GM21390 (cell line): ENCODE measurements at regions not wholly inside any gene's neighbourhood (a gene's known extent, or its start where the extent isn't known, plus 50 kb on each side); places are given as distances from the start of the nearest gene placed in this dataset.
"Not testable (repeated sequence)": the region's sequence is repeated elsewhere in the genome, so short reads cannot be mapped to it uniquely, and the experiment has no call there.

Source experiments
- ATAC-seq: cut with Tn5 transposase; IDR thresholded peaks from one replicate; pipeline ENCODE4 v1.9.1; 2021; ENCODE audit not compliant: unreplicated experiment

DNA sequence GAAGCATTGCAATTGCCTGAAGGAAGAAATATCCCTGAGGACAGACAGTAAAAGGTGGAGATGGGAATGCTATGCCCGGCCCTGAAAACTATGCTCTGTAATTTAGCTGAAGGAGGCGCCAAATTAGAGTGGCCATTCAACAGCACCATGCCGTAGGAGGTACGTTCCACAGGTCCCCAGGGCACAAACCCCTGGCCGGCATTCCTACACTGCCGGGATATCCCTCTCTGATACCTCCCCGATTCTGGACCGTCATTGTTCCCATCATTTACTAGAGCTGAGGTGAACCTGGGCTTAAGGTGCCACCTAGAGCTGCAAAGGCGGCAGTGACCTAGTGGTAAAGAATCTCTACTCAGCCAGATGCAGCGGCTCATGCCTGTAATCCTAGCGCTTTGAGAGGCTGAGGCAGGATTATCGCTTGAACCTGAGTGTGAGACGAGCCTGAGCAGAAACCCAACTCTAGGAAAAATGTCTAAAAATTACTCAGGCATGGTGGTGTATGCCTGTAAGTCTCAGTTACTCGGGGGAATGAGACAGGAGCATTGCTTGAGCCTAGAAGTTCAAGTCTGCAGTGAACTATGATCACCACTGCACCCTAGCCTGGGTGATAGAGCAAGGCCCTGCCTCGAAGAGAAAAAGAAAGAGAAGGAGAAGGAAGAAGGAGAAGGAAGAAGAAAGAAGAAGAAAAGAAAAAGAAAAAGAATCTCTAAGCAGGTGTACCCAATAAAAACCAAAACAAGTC lies 53.0 kb upstream of the TNKS2 start:
- no peak for ATAC-seq

DNA sequence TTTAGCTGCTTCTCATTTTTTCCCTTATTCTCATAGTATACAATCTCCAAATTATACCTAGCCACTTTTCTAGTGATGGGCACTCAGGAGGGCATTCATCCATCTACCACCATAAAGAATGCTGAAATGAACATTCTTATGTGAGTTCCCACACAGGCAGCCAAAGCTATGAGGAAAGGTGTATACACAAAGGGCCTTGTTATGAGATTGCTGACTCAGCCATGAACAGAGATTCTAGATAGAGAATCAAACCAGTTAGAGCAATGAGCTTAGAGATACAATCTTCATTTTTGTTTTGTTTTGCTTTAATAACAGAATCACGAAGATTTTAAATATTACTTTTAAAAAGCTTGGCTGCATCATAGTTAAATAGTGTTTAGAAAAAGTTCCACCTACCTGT lies 54.8 kb upstream of the TNKS2 start:
- ATAC-seq: no peak

- no peak for ATAC-seq
Measured at GRCh38 chr10:91742229-91742628, 56.0 kb upstream of the TNKS2 start.

DNA sequence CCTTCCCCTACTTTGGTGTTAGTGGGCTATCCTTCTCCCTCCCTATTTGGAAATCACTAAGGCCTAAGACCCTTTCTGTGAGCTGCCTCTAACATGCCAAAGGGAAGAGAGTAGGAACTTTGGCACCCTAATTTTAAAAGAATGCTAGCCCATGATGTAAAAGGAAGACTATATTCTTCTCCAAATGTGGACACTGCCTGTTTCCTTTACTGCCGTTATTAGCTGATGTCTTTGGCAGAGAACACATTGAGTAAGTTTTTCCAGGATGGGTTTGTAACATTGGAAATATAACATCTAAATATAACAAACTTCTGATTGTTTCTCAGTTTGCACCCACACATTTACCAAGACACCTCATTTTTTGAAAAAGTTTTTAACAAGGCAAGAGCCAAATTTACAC lies 56.9 kb upstream of the TNKS2 start:
- ATAC-seq: no peak

DNA sequence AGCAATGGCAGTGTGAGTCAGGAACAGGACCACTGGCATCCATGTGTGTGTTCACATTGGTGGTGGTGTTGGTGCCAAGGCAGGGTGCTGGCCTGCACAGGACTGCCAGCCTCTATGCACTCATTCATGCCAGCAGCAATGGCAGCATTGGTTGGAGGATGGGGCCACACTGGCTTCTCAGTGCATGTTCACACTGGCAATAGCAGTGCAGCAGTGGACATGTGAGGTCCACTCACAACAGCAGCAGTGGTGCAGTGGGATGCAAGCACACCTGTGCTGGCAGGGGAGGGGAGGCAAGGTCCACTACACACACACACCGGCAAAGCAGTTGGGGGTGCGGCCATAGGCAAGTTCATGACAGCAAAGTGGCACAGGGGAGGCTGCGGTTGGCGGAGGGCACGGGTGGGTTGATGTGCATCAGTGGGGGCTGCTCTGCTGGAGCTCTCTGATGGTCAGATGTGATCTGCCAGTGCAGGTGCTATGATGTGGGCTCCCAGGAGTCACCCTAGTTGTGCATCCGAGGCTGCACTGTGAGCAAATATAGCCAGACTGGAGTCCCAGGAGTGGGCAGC lies 57.8 kb upstream of the TNKS2 start:
- ATAC-seq: no peak

- not testable (repeated sequence) for ATAC-seq
Measured at GRCh38 chr10:91732265-91732664, 66.0 kb upstream of the TNKS2 start.

DNA sequence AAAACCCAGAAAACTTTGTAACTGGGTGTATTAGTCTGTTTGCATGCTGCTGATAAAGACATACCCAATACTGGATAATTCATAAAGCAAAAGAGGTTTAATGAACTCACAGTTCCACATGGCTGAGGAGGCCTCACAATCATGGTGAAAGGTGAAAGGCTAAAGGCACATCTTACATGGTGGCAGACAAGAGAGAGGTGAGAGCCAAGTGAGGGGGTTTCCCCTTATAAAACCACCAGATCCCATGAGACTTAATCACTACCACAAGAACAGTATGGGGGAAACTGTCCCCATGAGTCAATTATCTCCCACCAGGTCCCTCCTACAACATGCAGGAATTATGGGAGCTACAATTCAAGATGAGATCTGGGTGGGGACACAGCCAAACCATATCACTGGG lies 68.9 kb upstream of the TNKS2 start:
- ATAC-seq: not testable (repeated sequence)

DNA sequence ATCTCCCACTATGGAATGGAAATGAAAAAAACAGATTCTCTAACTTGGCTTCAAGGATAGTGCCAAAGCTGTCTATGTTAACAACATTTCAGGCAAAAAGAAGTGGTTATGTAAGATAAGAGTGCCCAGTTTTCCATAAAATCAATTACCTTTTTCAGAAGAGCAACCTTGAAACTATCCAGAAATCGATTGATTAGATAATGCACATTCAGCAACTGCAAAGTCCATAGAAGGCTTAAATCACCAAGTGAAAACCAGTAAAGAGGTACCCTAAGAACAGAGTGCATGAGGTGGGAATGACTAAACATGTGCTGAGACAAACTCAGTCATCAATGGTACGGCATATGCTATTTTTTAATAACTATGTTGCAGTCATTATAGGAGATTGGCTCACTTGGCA lies 71.9 kb upstream of the TNKS2 start:
- ATAC-seq: no peak

GRCh38 chr10:91724933-91725332 lies 73.3 kb upstream of the TNKS2 start:
- ATAC-seq: no peak

DNA sequence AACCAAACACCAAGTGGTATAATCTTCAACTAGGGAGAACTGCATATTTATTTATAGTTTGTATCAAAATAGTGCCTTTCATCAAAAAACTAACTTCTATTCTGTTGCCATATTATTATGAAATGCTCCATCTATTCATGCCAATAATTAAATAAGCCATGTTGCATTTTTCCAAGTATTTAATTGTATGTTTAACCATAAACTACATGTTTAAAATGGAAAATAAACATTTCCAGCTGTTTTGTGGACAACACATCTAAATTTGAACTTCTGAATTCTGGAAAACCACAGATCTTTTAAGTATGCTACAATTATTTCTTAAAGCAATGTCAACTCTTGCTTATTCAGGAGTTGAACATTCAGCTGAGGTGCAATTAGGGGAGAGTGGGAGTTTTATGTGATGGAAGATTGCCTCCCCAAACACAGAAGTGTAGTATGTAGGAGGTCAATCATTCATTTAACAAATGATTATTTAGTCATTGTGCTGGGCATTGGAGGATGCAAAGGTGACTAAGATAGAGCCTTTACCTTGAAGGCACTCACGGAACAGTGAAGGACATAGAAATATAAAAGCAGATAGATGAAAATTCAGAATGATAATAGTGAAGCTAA lies 80.7 kb upstream of the PPP1R3C start:
- ATAC-seq: no peak

GRCh38 chr10:91711885-91712680 lies 79.2 kb upstream of the PPP1R3C start:
- ATAC-seq: peak; percentile 82

DNA sequence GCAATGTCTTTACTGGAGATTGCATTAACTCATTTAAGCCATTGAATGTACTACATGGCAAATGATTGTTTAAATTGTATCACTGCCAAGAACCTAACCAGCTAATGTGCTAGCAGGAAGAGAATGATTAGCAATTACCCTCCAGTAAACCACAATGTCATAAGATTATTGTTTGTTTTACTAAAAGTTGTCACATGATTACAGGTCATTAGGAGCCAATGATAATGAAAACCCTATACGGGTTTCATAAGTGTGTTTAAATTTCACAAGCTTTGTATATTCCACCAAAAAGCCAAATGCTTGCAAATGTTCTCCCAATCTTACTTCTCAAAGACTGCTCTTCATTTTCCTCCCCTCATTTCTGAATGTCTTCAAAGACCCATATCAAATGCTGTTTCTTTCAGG lies 76.5 kb upstream of the PPP1R3C start:
- ATAC-seq: no peak

- no peak for ATAC-seq
Measured at GRCh38 chr10:91708174-91708861, 75.4 kb upstream of the PPP1R3C start.

- ATAC-seq: no peak
Measured at GRCh38 chr10:91707236-91707635, 74.4 kb upstream of the PPP1R3C start.

DNA sequence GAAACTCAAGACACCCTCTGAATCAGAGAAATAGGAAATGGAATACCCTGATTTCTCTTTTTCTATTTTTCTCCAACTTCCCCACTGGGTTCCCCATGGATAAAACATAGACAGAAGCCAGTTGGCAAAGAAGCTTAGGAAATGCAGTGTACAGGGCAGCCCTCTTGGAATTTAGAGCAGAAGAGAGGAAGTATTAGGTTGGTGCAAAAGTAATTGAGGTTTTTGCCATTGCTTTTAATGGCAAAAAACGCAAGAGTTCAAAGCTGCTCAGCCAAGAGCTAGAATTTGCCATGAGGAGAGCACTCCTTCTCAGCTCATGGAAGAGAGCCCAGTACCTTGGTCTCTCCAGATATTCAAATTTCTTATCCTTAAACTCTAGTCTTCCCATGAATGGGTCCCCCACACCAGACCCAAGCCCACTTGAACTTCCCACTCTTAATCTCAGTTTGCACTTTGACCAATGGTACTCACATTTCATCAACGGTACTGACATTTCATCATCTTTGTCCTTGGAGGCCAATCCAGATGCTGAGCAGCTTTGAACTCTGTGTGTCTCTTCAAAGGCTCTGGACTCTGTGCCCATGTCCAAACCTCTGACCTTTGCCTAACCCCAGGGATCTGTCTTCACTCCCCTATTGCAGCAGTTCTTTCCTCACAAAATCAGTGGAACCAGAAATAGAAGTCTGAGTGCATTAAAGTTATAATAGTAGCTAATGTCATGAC lies 73.2 kb upstream of the PPP1R3C start:
- ATAC-seq: no peak

GRCh38 chr10:91702620-91703019 lies 69.7 kb upstream of the PPP1R3C start:
- ATAC-seq: no peak

- ATAC-seq: no peak
Measured at GRCh38 chr10:91700788-91701444, 68.0 kb upstream of the PPP1R3C start.

DNA sequence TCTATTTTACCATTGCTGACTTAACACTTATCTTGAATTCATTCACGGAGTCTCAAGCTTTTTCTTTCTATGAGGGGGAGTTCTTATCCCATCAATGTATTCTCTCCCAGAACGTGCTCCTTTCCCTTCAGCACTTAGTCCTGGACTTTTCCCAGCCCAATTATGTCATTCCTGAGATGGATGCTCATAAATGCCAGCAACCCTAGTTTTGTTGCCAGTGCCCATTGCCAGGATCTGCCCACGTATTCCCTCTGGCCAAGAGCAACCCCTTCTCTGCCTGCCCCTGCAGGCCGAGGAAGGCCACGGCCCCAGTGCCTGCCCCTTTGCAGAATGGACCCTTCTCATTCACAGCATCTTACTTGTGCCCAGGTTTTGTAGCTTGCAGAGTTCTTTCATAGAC lies 67.4 kb upstream of the PPP1R3C start:
- ATAC-seq: no peak

GRCh38 chr10:91698258-91698657 lies 65.4 kb upstream of the PPP1R3C start:
- ATAC-seq: no peak
